ENCODE measurements at regions not wholly inside any gene's neighbourhood (a gene's known extent, or its start where the extent isn't known, plus 50 kb on each side); places are given as distances from the start of the nearest gene placed in this dataset.

DNA sequence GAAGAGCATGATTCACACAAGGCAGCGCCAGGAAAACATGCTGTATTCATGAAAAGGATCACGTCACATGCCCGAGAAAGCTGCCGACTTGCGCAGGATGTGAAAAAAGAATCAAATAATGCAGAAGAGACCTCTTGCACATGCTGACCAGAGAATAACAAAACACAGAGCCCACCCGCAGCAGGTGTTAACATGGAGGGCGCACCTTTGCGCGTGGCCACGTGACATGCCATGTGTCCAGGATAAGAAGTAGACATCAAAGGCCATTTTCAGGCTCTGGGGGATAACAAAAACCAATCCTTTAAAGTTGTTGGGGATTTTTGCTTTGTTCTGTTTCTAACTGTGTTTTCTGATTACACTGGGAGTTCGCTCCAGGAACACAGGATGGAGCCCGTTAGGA lies 1332.8 kb downstream of the ZPLD1 start:
- H3K9me3 Mint-ChIP-seq, result peaks cover 4 to 9% of the 10 kb centered on the region in 2 experiments; a peak in 3 of 5 replicates
- Histone ChIP-seq H3K4ac (ENCODE audit: low read depth, low read length) (no peak overlapping the region), H3K4me1 (ENCODE audit: insufficient read depth, low read length) (no peaks in the 10 kb centered on the region), H4K5ac (ENCODE audit: insufficient read length, low read depth, low read length) (no peak overlapping the region), H3K27me3 (ENCODE audit: insufficient read depth, low read length) (no peaks in the 10 kb centered on the region), H3K79me1 (ENCODE audit: insufficient read depth, low read depth, low read length, poor library complexity, severe bottlenecking) (no peaks in the 10 kb centered on the region), H3K18ac (ENCODE audit: insufficient read length, low read depth, low read length) (no peak overlapping the region), H2BK12ac (ENCODE audit: insufficient read length, low read depth, low read length) (no peak overlapping the region), H3T11ph (ENCODE audit: low read length) (no peak overlapping the region), H4K8ac (replicated peaks; ENCODE audit: insufficient read length, low read depth, low read length) (no peak overlapping the region), H3K79me2 (ENCODE audit: insufficient read depth, low read length) (no peaks in the 10 kb centered on the region), H3K23ac (ENCODE audit: insufficient read length, low read depth, low read length) (no peak overlapping the region), H2BK15ac (ENCODE audit: low read depth, low read length) (no peak overlapping the region), H2AFZ (ENCODE audit: low read length) (no peak overlapping the region), H3K27ac (ENCODE audit: insufficient read length, low read depth, low read length) (no peak overlapping the region), H3K9me3 (ENCODE audit: control insufficient read depth, low read depth, low read length) (no peaks in the 10 kb centered on the region), H2BK20ac (ENCODE audit: low read depth, low read length, poor library complexity, severe bottlenecking) (no peak overlapping the region), H2BK120ac (ENCODE audit: low read depth, low read length, poor library complexity, severe bottlenecking) (no peak overlapping the region), H3K9ac (ENCODE audit: extremely low read depth, insufficient read length, low read length) (no peak overlapping the region), H4K20me1 (ENCODE audit: control insufficient read depth, insufficient read depth, insufficient read length) (no peaks in the 10 kb centered on the region), H2AK5ac (ENCODE audit: insufficient read length, low read length) (no peak overlapping the region), H3K23me2 (ENCODE audit: insufficient read length, low read depth, low read length, poor library complexity, severe bottlenecking) (no peaks in the 10 kb centered on the region), H3K4me2 (ENCODE audit: insufficient read depth, insufficient read length, low read length) (no peak overlapping the region), H3K14ac (ENCODE audit: insufficient read depth, low read length) (no peak overlapping the region), H4K91ac (ENCODE audit: insufficient read length, low read depth, low read length) (no peak overlapping the region), H3K56ac (ENCODE audit: insufficient read length, low read depth, low read length) (no peak overlapping the region), H2BK5ac (ENCODE audit: insufficient read length, low read length) (no peak overlapping the region)
- H3K27ac Mint-ChIP-seq, result no peak overlapping the region
- H3K36me3 Mint-ChIP-seq (ENCODE audit: insufficient read depth in 1 of 3, low read depth in 3 of 3), result no peaks in the 10 kb centered on the region
- no peak overlapping the region for H3K4me3 Mint-ChIP-seq
- WGBS (ENCODE audit: extremely low coverage, insufficient read length, low lambda C conversion rate), result no CpG with 5 or more reads among the region's 12 CpGs
- 0 out of 4 replicates have a peak, but pooled peaks cover 0 to 4% of the 10 kb centered on the region in 2 experiments for H3K4me1 Mint-ChIP-seq
- no peak for TF ChIP-seq CTCF (conservative IDR thresholded peaks at IDR 0.05)
- no peaks in the 10 kb centered on the region for H3K27me3 Mint-ChIP-seq (ENCODE audit: low read depth)
- no peak for DNase-seq
